ENCODE measurements at regions not wholly inside any gene's neighbourhood (a gene's known extent, or its start where the extent isn't known, plus 50 kb on each side); places are given as distances from the start of the nearest gene placed in this dataset.

DNA sequence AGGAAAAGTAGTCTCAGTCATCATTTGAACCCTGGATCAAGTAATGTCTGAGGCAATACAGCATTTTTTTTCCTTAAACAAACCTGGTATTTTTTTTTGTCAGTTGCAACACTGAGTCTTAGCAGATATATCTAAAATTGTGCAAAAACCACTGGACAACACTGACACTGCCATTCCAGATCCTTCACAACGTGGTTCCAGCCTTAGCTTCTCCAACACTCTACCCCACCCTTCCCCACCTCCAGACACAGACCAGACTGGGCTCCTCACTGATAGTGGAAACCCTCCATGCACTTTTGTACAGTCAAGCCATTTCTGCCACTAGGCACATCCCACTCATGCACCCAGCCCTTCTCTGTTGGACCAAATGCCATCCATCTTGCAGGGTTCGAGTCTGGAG lies 199.6 kb upstream of the CTNNB1 start:
- DNase-seq: no peak

GRCh38 chr3:41000471-41000870 lies 198.8 kb upstream of the CTNNB1 start:
- DNase-seq: no peak

DNA sequence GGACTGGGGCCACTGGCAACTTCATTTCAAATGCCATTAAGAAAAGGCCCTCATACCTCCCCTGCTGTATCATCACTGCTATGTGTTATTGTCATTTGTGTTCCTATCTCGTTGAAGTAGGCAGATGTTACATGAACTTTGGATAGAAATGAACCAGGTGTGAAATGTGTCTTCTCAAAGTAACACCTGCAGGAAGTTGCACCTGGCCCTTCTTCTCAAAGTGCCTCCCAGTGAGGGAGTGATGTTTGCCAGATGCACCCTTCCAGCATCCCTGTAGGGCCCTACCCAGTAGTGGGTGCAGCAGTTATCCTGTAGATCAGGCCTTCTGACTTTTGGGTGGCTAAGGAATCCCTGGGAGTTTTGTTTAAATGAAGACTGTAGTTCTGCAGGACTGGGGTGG lies 197.7 kb upstream of the CTNNB1 start:
- DNase-seq: no peak

DNA sequence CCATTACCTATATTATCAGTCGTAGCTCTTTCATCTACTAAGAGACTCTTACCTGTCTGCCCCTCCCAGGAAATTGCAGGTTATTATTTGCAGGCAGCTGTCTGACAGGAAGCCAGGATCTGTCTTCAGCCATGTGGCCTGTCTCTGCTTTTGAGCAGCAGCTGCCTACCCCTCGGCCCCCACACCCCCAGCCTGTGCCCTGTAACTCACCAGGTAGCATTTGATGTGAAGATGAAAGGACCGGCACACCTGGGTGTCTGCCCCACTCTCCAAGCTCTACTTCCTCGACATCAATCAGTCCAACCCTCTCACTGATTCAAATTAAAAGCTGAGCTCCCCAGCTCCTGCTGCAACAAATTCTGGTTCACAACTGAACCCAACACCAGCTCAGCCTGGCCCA lies 197.2 kb upstream of the CTNNB1 start:
- DNase-seq: peak; percentile 2

DNA sequence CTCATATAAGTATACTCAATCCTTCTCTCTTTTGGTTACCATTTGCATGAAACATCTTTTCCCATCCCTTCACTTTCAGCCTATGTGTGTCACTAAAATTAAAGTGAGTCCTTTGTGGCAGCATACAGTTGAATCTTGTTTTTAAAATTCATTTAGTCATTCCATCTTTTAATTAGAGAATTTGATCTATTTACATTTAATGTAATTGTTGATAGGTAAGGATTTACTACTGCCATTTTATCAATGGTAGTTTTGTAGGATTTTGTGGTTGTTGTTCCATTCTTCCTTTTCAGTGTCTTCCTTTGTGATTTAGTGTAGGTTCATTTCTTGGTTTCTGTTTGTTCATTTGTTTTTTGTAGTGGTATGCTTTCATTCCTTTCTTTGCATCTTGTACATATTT lies 191.9 kb upstream of the CTNNB1 start:
- no peak for DNase-seq

- DNase-seq: no peak
Measured at GRCh38 chr3:41011854-41012253, 187.5 kb upstream of the CTNNB1 start.

- no peak for DNase-seq
Measured at GRCh38 chr3:41018855-41019254, 180.4 kb upstream of the CTNNB1 start.

DNA sequence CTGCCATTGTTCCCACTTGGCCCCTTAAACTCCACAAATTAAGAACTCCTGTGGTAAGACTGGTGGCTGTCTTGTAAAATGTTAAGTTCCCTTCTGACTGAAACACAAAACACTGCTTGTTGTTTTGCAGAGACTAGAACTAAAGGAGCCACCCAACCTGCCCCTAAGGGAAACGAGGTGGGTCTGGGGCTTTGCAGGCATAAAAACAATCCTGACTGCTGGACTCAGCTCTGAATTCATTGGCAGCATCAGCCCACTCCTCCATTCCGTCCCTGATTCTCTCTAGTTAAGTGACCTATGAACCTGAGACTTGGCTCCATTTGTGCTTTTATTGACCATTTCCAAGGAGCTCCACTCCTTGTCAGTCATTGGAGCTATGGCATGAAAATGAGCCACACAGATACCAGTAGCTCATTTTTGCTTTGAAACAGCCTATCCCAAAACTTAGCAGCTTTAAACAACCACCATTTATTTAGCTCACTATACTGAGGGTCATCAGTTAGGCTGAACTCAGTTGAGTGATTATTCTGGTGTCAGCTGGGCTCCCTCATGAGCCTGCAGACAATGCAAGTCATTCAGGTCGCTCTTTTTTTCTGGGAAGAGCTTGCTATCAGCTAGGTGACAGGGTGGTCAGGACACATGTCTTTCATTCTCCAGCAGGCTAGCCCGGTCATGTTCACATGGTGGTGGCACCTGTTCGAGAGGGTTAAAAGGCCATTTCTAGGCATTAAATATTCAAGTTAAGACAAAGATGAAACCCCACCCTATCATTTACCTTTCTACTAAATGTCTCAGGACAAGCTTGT lies 175.1 kb upstream of the CTNNB1 start:
- no peak for DNase-seq

DNA sequence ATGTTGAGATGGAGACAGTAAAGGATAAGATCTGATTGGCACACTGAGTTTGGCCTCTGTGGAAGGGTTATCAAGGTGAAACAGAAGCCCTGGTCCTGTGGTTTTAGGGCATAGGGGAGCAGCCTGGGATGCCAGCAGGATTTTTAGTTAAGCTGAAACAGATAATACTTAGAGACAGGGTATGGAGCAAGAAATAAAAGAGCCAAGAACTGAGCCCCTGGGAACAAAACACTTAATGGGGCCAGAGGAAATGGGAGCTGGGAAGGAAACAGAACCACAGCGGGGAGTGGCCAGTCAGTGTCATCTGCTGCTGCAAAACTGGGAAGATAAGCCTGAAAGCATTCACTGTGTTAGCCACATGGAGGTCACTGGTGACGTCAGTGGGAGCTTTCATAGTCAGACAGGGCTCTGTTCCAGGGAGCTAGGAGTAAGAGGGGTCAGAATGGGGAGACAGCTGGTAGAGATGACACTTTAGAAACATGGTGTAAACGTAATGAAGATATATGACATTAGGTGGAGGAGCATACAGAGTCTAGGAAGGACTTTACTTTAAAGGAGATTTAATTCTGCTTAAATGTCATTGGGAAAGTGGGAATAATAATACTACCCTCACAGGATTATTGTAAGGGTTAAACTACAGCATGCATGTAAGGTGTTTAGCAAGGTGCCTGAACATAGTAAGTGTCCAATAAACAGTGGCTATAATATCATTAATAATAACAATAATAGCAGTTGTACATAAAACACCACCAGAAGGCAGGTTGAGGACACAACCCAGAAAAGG lies 172.7 kb upstream of the CTNNB1 start:
- DNase-seq: no peak

DNA sequence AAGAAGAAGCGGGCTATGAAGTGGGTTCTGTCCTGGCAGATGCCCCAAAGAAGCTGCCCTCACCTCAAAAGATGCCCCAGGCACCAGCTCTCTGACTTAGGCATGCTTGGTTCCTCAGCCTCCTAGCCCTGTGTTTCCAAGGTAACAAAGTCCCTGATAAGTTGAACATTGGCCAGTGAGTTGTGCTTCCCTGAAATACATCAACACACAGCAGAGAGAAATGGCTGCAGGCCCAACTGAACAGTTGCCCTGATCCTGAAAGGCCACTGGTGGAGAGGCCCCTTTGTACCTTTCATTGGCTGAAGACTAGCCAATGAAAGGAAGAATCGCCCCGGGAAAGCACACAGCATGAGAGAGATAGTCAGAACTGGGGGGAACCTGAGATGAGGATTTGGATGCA lies 169.9 kb upstream of the CTNNB1 start:
- no peak for DNase-seq

GRCh38 chr3:41030220-41030619 lies 169.1 kb upstream of the CTNNB1 start:
- DNase-seq: no peak

- DNase-seq: no peak
Measured at GRCh38 chr3:41031401-41031800, 167.9 kb upstream of the CTNNB1 start.

DNA sequence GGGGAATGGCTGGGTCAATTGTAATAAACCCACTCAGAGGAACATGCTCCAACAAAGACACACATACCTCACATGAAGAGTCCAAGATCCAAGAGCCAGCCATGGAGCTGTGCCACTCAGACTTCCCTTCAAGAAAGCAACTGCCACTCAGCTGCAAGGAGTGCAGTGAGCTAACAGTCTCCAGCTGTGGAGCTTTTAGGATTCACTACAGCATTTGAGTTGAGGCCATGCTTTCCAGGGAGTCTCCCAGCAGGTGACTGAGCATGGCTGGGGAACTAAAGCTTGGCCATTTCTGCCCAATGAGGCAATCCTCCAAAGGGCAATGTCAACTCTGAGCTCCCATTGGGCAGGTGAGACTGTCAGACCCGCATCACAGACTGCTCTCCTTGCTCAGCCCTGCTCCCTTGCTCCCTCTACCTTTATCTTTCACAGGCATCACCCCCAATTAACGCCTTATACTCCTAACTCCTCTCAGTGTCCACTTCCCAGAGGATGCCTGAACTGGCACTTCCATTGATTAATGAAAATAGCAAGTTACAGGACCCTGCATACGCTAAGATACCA lies 165.3 kb upstream of the CTNNB1 start:
- no peak for DNase-seq

GRCh38 chr3:41035456-41036022 lies 163.8 kb upstream of the CTNNB1 start:
- DNase-seq: no peak

- no peak for DNase-seq
Measured at GRCh38 chr3:41037651-41038334, 161.5 kb upstream of the CTNNB1 start.

- DNase-seq: no peak
Measured at GRCh38 chr3:41040256-41040655, 159.0 kb upstream of the CTNNB1 start.

DNA sequence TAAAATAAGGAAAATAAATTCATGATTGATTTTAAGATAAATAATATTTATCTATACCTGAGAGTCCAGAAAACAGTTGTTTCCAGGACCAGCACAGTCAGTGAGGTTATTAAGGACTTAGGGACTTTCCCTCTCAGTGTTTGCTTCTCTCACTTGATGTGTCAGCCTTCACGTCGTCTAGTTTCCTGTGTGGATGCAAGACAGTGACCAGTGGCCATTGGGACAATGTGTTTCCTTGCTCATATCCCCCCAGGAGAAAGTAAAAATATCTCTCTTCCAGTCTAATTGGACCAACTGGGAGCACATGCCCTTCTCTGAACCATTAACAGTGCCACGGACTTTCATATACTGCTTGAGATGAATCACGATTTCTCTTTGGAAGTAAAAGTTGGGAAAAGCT lies 157.8 kb upstream of the CTNNB1 start:
- DNase-seq: no peak

- DNase-seq: no peak
Measured at GRCh38 chr3:41041899-41042298, 157.4 kb upstream of the CTNNB1 start.

GRCh38 chr3:41044523-41044922 lies 154.8 kb upstream of the CTNNB1 start:
- no peak for DNase-seq

- no peak for DNase-seq
Measured at GRCh38 chr3:41045491-41045890, 153.8 kb upstream of the CTNNB1 start.

- DNase-seq: no peak
Measured at GRCh38 chr3:41050144-41050543, 149.2 kb upstream of the CTNNB1 start.

- DNase-seq: no peak
Measured at GRCh38 chr3:41053220-41053619, 146.1 kb upstream of the CTNNB1 start.

DNA sequence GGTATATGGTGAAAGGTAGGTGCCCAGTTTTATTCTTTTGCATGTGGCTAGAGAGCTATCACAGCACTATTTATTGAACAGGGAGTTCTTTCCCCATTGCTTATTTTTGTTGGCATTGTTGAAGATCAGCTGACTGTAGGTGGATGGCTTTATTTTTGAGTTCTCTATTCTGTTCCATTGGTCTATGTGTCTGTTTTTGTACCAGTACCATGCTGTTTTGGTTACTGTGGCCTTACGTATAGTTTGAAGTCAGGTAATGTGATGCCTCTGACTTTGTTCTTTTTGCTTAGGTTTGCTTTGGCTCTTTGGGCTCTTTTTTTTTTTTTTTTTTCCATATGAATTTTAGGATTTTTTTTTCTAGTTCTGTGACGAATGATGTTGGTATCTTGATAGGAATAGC lies 139.2 kb upstream of the CTNNB1 start:
- no peak for DNase-seq

Measured in NCI-H1417 treated with DMSO at 0.1 percent for 48 hours (cell line).